ENCODE measurements at regions not wholly inside any gene's neighbourhood (a gene's known extent, or its start where the extent isn't known, plus 50 kb on each side); places are given as distances from the start of the nearest gene placed in this dataset.

DNA sequence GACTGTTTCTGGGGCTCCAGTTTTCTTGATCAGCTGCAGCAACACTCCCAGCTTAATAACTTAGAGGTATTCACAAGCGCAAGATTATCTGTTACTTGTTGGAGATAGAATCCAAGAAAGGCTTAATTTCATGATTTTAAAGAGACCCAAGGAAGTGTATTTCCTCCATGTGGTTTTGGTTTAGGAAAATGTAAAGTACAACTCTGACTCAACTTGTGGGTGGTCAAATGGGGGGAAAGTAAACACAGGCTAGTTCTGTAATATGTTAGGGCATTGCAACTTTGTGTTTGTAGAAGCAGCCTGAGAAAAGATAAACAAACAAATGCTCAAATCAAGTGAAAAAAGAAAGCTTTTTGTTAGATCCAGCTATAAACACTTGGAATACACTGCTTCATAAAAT, 90.1 kb upstream of the COL3A1 start:
- TF ChIP-seq FOXM1 (IDR thresholded peaks at IDR 0.05; ENCODE audit: borderline replicate concordance) (no peak), ELF4 (IDR thresholded peaks at IDR 0.05) (no peak), ARNT (IDR thresholded peaks at IDR 0.05) (no peak), BHLHE40 (IDR thresholded peaks at IDR 0.05; ENCODE audit: borderline replicate concordance) (no peak), TARDBP (IDR thresholded peaks at IDR 0.05) (no peak), SP1 (IDR thresholded peaks at IDR 0.05) (no peak), HDGF (IDR thresholded peaks at IDR 0.05; ENCODE audit: borderline replicate concordance) (no peak), ZNF384 (IDR thresholded peaks at IDR 0.05) (no peak), SUZ12 (IDR thresholded peaks at IDR 0.05) (no peak), NFRKB (IDR thresholded peaks at IDR 0.05) (no peak)

All from HEK293T (cell line).